DMS 273 (cell line): ENCODE measurements at regions not wholly inside any gene's neighbourhood (a gene's known extent, or its start where the extent isn't known, plus 50 kb on each side); places are given as distances from the start of the nearest gene placed in this dataset.

Source experiments
- DNase-seq: peaks from one replicate; lab custom pipeline; 2025; ENCODE audit not compliant: unreplicated experiment; lab: John Stamatoyannopoulos, UW

DNA sequence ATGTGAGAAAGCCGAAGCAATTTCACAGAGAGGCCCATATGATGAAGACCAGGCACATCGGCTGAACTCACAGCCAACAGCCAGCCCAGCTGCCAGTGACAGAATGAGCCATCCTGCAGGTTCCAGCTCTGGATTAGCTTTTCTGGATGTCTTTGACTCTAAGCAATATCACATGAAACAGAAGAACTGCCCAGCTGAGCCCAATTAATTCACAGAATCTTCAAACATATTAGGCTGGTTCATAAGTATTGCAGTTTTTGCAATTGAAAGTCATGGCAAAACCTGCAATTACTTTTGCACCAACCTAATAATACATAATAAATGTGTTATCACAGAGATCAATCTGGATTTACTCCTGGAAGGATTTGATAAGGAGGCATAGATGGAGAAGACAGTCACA is 299.9 kb downstream of the RAB28 start:
- no peak for DNase-seq

DNA sequence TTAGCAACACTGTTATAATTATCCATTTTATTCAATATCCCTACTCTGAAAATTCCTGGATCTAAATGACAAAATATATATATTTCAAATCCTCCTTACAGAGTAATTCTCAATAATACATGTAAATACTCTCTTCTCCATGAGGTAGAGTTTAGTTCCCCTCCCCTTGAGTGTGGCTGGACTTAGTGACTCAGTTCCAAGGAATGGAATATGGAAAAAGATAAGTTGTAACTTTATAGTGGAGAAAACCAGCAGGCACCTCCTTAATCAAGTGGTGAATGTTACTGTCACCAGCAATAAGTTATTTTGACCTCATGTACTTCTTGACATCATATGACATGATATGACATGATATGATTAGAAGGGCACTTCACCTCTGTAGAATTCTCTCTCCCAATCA is 302.0 kb downstream of the RAB28 start:
- no peak for DNase-seq

DNA sequence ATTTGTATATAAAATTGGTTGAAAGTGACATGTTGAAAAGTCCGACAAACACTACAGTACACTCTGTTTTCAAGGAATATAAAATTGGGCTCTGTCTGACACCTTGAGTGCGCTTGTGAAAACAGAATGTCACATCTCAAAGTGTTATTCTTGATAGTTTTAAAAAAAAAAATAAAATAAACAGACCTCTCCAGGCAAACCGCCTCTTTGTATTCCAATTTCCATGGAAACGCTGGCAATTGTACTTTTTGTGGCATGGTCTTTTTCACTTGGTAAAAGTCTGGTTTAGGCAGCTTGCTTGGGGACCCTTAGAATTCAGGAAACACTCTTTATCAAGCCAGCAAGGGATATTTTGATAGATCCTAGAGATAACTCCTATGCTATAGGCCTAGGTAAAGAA is 302.5 kb downstream of the RAB28 start:
- no peak for DNase-seq

DNA sequence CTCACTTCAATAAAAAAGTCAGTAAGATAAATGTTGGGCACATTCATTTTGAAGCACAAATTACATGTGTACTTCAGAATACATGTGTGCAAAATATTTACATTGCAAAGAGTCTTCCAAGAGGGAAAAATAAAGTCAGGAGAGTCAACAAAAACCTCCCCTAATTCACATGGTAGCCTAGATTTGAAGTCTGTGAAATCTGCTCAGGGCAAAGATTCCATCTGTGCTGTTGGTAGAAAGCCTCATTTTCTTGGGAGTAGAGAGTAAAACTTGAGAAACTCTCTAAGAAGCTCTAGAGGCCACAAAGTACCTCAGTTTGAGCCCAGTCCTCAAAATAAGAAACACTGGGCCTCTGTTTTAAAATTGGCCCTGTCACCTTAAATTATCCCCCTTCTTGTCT is 303.4 kb downstream of the RAB28 start:
- no peak for DNase-seq

DNA sequence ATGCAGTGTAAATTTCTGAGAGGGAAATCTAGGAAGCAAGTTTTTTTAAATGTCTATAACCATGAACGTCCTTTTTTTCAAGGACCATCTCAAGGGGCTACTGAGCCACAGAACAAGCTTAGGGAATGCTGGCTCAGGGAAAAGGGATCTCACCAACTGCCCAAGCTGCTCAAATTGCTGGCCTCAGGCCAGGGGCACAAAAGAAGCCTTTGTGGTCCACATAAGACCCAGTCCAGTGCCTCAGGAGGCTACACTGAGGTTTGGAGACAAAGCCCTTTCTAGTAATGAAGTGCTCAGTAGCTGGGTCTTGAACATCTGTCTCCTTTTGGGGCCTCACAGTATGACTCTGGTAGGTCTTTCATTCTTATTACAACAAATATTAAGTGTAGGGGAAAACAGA is 305.5 kb downstream of the RAB28 start:
- DNase-seq = no peak

DNA sequence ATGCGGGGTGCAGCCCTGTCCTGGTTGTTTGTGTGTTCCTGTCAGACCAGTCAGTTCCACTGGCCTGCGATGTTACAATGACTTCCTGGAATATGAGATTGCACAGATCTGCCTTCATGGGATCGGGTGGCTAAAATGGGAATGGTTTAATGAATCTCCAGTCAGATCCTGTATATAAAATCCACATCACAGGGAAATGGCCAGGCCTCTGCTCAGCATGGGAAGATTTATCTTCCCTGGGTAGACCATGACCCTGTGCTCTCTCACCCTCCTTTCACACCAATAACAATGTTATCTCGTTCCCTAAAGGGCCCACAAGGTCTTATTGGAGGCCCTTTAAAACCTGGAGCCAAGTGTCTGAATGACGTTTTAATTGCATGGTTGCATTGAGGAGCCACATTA is 307.4 kb downstream of the RAB28 start:
- DNase-seq = no peak

DNA sequence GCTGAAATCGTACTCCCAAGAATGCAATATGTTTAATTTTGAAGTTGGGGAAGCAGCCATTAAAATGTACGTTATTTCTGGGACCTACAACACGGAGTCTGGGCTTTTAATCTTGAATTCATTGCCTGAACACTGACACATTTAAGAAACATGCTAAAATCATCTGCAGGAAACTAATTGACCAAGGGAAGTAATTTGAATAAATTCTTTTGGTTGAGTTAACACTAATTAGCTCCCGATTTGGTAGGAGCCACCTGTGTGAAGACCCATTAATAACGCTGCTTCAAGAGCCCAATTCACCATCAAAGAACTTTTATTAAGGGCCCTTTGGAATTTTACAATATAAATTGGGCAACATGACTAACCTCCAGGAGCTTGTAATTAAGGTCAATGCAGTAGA is 309.2 kb downstream of the RAB28 start:
- DNase-seq = no peak

DNA sequence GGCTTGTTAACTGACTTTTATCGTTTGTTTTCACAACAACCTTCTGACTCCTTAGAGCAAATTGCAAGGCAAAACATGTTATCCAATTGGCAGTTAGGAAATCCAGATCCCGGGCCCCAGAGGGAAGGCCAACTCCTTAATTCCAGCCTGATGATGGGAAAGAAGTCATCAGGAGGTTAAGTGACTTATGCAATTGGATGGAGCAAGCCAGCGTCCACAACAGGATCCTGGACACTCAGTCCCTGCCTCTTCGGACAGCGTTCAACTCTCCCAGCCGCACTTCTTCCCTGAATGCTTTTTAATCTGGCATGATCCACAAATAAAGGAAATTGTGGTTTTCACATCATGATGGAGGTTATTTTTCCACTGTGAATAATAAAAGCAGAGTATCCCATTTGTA is 310.1 kb downstream of the RAB28 start:
- DNase-seq = no peak

DNA sequence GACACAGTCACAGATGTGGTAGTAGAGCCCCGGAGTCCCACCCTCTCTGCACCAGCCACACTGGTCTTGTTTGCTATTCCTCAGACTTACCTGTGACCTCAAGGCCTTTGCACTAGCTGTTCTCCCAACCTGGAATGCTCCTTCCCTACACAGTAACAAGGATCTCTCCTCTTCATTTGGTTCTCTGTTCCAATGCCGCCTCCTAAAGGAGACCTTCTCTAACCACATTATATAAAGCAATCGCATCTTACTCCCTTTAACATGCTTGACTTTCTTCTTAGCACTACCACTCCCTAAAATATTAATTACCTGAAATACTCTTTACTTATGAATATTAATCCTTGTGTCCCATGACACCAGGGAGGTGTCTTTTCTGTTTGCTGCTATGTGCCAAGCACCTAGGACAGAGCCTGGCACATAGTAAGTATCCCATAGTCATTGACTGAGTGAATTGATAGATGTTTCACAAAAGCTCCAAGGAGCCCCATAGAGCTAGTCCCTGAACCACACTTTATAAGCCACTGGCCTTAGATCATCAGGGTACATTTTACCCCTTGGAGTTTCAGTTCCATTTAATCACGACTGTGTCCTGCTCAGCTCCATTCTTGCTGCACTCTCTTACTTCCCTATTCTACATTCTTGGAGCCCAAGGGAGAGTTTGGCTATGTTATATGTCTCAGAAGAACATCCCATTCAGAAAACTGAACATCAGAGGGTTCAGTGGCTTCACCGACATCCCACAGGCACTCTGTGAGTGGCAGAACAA is 312.7 kb downstream of the RAB28 start:
- no peak for DNase-seq

DNA sequence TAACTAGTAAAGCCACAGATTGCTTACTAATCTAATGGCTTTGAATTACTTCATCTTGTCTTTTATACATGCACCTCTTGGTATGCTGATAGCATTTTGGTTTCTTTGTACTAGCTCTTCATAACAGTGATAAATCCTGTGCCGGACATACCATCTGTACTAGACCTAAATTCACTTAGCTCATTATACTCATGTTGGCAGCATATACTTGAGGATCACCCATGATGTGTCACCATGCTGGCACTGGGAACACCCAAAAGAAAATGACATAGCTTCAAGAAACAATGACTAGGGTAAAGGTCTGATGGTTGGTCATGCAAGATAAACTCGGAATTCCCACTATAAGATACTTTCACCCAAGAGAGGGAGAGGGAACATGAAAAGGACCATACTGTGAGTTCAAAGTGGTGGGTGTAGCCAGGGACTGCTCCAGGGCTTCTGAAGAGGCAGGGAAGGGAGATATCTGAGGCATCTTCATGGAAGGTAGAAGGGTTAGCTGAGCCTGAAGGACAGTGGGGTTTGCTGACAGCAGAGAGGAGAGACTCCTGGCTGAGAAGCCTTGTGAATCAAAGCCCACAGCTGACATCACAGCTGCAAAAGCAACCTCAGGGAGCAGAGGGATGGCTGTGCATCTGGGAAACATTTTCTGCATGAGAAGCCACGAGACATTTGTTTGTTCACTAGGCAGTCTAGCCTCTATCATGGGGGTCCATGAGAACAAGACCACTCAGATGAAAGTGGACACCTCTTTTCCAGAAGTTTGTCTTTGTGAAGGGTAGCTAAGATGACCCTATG is 314.2 kb downstream of the RAB28 start:
- no peak for DNase-seq

DNA sequence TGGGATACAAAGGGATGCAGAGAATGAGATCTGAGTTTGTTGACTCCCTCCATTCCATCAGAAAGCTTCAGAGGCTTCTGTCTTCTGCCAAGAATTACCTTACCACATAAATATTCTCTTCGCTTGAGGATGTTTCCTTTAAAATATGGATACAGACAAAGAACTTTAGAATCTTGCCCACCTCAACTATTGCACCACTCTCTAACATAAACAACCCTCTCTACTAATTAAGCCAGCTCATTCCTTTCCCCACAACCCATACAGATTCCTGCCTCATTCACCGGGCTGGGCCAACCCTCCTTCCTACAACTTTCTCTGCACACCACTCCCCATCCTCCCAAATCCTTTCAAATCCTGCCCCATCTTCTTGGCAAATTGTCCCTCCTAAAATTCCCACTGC is 315.8 kb downstream of the RAB28 start:
- DNase-seq = no peak

DNA sequence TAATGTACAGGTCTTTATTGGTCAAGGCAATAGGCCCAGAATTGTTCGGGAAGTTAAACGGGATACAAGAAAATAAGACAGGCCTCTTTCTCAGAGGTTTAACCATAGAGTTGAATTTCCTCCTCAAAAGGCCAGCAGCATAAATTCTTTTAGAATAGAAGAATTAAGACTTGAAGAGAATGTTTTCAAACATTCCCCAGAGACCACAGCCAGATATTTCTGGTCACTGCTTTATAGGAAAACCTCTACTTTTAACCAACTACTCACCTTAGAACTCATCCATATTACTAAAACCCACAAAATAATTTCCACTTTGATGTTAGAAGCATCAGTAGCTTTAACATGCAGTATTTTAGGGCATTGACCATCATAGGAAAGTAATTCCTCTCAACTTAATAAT is 317.9 kb downstream of the RAB28 start:
- DNase-seq = no peak

DNA sequence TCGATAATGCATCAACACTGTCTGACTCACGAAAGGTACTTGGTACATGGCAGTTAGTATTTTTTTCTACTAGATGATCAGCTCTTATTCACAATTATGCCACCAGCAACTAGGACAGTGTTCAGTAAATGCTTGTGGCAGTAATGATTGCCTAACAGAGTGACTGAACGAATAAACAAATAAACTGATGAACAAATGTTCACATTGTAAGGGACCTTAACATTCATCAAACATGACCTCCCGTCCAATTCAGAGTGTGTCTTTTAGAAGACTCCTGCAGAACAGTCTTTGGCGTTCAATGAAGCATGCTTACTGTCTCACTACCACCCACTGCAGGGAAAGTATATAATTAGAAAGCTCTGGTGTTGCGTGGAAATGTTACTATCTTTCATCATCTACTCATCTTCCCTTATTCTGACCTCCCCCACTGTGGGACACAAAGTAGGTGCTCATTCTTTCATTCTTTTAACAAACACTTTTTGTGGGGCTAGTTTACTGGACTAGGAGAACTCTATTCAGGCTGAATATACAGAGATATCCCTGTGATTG is 319.3 kb downstream of the RAB28 start:
- DNase-seq = no peak

DNA sequence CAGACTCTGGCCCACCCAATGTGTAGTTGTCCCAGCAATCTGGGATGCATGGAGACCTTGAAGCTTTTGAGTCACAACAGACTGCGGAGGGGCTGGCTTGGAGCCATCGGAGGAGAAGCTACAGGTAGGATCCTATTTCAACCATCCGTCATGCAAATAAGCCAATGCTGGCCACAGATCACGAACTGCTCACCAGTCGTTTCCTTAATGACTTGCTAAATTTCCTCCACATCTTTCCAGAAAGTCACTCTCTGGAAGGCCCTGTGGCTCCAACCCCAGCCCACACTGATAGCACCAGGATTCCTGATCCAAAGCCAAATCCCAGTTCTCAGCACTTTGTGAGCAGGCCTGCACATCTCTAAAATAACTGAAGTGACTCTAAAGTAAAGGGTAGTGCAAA is 321.3 kb downstream of the RAB28 start:
- DNase-seq = no peak

DNA sequence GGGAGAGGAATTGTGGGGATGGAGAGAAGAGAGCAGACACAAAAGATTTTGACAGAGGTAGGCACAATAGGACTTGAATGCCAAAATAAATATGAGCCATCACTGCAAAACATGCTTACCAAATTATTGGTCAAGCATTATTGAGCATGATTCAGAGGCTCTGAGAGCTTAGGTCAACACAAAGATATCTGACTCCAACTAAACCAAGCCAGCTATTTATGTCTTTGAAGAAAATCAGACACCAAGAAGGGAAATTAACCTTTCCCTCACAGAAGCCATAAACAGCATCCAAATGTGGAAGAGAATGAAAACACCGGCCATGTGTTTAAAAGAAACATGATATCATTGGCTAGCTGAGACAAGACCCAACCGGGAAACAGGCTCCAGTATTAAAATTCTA is 323.2 kb downstream of the RAB28 start:
- peak; percentile 0 for DNase-seq

DNA sequence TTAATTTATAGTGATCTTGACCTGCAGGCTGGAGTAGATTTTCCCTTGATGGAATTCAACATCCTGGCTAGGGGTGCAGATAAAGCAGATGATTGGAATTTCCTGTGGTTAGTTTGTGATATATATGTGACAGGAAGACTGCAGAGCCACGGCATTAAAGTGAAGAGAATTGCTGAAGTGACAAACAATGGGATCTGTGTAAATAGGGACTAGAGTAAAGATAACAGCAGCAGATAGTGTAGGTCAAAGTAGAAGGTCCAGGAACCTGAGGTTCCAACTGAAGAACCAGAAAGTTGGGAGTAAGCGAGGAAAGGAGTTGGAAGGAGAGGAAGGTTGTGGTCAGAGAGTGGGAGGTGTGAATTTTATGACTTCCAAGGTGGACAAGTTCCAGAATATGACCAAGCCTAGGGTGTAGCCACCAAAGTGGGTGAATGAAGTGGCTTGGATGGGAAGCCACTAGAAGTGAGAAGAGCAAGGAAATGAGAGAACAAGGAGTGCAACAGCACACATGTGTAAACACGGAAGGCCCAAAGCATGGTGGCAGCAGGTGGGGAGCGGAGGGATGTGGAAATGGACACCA is 325.0 kb downstream of the RAB28 start:
- no peak for DNase-seq

DNA sequence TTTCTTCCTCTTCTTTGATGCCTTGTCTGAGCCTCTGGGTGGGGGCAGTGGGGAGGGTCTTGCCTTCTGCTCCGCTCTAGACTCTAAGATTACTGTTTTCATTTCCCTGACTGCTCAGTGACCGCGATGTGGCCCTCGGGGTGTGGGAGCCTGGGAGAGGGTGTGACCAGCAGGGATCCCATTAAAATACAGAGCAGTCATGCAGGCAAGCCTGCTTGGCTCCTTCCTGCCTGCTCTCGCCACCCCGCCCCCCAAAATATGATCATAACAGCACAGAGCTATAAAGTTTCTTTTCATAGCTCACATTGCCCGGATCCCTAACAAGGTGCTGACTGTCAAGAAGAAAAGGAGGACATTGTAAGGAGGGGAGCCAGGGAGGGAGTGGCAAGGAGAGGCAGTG is 332.9 kb downstream of the RAB28 start:
- DNase-seq = no peak

DNA sequence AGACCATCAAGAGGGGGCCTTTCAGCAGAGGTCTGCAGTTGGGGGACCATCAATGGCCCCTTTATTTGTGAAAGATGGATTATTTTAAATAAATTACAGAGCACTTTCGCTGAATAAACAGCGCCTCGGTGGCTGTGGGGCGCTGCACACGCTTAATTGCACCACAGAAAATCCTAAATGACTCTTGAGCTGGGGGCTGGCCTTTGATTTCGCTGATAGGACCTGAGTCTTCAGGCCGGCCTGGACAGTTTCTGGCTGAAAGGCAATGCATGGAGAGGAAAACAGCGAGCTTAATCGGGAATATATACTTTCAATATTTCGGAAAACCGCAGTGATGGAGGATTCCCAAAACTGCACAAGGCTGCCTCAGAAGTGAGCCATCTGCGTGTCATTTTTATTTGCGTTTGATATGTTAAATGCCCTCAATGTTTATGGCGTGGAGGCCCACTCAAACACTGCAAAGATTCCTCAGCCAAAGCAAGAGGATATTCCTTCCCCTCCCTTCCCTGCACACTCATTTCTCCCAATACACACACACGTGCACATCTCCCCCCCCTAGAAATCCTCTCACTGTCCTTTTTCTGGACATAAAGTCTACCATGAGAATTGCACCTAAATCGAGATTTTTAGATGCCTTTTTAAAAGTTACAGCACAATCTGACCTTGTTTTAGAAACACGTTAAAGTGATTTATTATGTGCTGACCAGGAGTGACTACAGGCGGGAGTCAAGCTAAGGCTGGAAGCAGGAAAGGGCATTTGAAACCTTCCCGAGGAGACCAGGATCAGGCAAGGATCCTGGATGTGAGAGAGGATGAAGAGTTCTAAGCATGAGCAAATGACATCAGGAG is 340.7 kb downstream of the RAB28 start:
- no peak for DNase-seq

DNA sequence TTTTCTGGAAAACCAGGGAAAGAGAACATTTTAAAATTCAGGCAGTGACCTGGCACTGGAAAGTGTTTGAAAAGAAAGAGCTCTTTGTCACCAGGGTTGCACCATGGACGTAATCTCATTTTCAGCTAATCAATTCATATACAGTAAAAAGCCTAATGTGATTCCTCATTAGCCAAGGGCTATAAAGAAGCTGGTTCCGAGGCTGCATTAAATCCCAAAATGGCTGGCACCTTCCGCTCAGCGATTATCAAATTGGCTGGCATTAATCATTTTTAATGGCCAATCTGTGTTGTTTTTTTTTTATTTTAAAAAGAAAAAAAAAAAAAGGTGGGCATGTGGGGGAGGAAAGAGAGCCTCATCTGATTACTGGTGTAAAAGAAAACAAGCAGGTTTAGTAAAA is 341.4 kb downstream of the RAB28 start:
- no peak for DNase-seq

DNA sequence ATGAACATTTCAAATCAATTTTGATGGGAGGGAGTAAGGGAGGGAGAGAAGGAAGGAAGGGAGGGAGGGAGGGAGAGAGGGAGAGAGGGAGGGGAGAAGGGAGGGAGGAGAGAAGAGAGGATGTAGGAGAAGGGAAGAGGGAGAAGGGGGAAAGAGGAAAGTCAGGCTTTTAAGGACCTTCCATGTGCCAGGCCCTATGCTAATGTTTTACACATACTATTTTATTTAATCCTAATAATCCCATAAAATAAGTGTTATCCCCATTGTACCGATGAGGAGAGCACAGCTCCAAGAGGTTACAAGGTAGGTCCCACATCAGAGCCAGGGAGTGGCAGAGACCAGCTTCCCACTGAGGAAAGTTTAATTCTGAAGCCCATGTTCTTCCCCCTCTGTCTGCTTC is 341.9 kb downstream of the RAB28 start:
- DNase-seq = no peak

DNA sequence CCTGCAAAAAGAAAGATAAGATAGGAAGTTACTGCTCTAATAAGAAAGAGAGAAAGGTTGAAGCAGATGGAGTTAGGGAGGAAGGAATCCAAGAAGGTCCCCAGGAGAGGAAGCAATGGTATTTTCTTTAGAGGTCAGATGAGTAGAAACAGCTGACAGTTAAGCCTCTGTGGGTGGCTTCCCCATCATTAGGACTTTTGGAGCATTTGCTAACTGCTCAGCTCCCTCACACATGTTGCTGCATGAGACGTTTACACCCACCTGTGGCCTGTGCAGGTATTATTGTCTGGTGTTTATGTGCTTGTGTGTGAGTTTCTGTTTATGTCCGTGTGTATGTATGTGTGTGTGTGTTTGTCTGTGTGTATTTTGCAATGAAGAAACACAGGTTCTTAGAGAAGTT is 346.8 kb downstream of the RAB28 start:
- DNase-seq = no peak
